GM12891 (cell line): ENCODE measurements at regions not wholly inside any gene's neighbourhood (a gene's known extent, or its start where the extent isn't known, plus 50 kb on each side); places are given as distances from the start of the nearest gene placed in this dataset.

Experiments used
- DNase-seq: peaks from one replicate; pipeline ENCODE4 v3.0.0; 2011; ENCODE audit warnings: low spot score; ENCODE audit not compliant: insufficient read length
- FAIRE-seq: peaks from 2 replicates; lab custom pipeline; 2011; peaks lifted over from hg19 to GRCh38; lab: Jason Lieb, UNC
- PAX5 ChIP-seq: IDR thresholded peaks from 2 replicates; pipeline ENCODE4 v1.6.1; 2011; ENCODE audit warnings: low read length, moderate library complexity, mild to moderate bottlenecking; ENCODE audit not compliant: insufficient read depth, severe bottlenecking
- POLR2A ChIP-seq: IDR thresholded peaks from 2 replicates; pipeline ENCODE4 v1.6.1; 2011; ENCODE audit warnings: low read depth, low read length, control low read depth
- POLR2AphosphoS5 ChIP-seq: IDR thresholded peaks from 2 replicates; pipeline ENCODE4 v1.6.1; 2011; ENCODE audit warnings: low read depth, low read length, control low read depth
- POU2F2 ChIP-seq: IDR thresholded peaks from 2 replicates; pipeline ENCODE4 v1.6.1; 2011; ENCODE audit warnings: low read depth, mild to moderate bottlenecking, control low read depth, low read length, moderate library complexity
- SPI1 ChIP-seq: IDR thresholded peaks from 2 replicates; pipeline ENCODE4 v1.6.1; 2011; ENCODE audit warnings: low read depth, low read length, control low read depth
- TAF1 ChIP-seq: IDR thresholded peaks from 2 replicates; pipeline ENCODE4 v1.6.1; 2011; ENCODE audit warnings: low read depth, low read length, control low read depth

DNA sequence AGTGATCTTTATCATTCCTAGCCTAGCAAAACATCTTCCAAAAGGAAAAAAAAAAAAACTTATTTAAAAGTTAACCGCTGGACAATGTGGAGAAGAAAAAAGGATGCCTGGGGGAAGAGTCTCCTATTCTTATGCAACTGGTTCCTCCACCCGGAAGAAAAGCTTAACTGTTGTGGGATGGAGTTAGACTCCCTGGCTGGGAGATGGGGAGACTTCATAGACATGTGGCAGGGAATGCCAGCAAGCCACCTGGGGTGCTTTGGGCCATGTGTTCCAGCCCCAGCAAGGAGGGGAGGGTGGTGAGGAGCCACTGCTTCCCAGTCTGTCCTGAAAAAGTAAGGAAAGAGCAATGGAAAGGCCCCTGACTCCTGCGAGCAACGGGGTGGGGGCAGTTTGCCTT, 119.4 kb upstream of the SPIN4 start:
- TF ChIP-seq POU2F2 (no peak), TAF1 (no peak), PAX5 (no peak), POLR2A (no peak), SPI1 (no peak), POLR2AphosphoS5 (no peak)
- DNase-seq: no peak
- FAIRE-seq: no peak

DNA sequence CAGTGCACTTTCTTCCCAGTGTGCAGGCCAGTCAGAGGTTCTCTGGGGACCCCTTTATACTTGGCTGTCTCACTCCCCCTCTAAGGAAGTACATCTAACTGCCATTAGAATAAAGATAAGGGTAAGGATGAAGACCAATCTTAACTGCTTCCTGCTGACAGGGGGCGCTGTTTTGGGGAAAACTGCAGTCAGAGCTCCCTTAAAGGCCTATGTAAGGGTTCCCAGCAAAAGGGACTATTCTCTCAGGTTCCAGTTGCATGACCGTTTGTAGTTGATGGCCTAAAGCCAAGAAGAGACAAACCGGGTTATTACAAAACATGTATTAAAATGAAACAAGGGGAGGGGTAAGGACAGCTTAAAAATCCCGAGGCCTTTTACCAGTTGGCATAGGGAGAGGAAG, 115.6 kb upstream of the SPIN4 start:
- DNase-seq: no peak
- TF ChIP-seq POLR2AphosphoS5 (no peak), POU2F2 (no peak)
- FAIRE-seq: no peak

DNA sequence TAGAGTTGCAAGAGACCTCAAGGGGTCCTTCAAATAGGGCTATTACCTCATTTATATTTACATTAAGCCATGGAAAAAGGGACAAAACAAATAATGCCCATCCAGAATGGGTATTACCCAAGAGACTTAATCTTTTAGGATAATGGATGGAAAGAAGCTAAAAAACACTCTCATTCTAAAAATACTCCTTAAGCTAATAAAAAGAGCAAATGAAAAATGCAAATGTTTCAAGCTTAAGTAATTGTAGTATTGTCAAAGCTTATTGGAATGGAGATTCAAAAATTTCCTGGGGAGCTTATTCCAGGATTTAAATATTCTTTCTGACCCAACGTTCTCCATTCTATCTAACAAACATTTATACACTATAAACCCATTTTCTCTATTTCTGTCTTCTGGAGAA, 107.8 kb upstream of the SPIN4 start:
- TF ChIP-seq POLR2A (no peak), POU2F2 (no peak), SPI1 (no peak), PAX5 (no peak), POLR2AphosphoS5 (no peak), TAF1 (no peak)
- FAIRE-seq (no peak), DNase-seq (no peak)

DNA sequence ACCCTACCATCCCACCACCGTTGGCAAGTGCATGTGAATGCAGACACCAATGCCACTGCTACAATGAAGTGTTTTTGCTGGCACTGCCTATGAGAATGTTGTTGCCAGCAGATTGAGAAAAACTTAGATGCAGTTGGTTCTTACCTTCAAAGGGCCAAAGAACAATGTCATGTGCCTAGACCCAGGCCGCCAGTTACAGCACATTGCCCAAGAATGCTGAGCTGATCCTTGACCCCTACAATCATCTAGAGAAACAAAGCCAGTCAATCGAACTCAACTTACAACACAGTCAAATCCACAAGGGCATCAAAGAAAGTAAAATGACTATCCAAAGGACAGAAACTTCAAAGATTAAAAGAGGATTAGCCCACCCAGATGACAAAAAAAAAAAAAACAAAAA, 102.4 kb upstream of the SPIN4 start:
- FAIRE-seq (no peak), DNase-seq (no peak)
- no peak for TF ChIP-seq TAF1
- no peak for TF ChIP-seq POLR2A
- no peak for TF ChIP-seq PAX5
- TF ChIP-seq POU2F2: no peak
- TF ChIP-seq POLR2AphosphoS5: no peak
- TF ChIP-seq SPI1: no peak

DNA sequence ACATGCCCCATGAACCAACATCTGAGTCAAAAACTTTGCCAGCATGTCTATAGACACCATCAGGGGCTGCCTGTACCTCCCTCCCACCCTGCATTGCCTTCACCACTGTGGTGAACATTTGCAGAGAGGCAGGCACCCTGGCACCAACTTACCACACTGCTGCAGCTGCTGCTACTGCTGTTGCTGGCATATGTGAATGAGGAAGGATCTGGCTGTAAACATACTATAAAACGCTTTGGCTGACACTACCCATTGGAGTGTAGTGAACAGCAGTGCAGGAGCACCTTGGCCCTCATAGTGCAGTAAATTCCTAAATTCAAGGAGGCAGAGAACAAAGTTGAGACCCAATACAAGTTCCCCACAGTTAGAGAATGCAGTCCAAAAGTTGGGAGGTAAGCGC, 90.6 kb upstream of the SPIN4 start:
- TF ChIP-seq PAX5: no peak
- TF ChIP-seq POU2F2: no peak
- no peak for TF ChIP-seq POLR2A
- no peak for TF ChIP-seq TAF1
- TF ChIP-seq SPI1: no peak
- no peak for TF ChIP-seq POLR2AphosphoS5
- DNase-seq (no peak), FAIRE-seq (no peak)

DNA sequence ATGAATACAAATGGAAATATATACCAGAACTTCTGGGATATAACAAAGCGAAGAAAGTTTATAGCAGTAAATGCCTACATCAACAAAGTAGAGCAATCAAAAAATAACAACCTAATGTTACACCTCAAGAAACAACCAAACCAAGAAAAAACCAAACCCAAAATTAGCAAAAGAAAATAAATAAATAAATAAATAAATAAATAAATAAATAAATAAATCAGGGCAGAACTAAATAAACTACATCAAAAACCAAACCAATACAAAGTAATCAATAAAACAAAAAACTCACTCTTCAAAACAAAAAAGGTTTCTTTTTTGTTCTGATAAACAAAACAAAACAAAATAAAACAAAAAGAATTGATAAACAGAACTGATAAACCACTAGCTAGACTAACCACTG, 88.4 kb upstream of the SPIN4 start:
- FAIRE-seq: no peak
- no peak for DNase-seq
- TF ChIP-seq SPI1: no peak
- no peak for TF ChIP-seq POU2F2
- TF ChIP-seq TAF1: no peak
- no peak for TF ChIP-seq POLR2A
- no peak for TF ChIP-seq POLR2AphosphoS5
- no peak for TF ChIP-seq PAX5

DNA sequence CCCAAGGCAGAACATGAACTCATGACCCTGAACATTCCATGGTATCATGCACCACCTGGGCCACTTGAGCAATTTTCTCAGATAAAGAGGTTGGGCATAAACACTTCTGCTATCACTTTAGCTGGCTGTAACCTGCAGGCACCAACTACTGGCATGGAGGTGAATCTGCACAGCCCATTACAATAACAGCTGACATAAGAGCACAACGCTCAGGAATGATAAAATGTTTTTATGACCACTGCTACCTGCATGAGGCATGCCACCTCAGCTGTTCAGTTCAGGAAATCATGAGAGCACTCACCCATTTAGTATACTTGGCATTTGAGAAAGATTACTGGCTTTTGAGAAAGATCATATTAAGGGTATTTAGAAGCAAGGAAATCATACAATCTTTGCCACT, 85.7 kb upstream of the SPIN4 start:
- TF ChIP-seq PAX5: no peak
- no peak for TF ChIP-seq POU2F2
- no peak for TF ChIP-seq POLR2AphosphoS5
- no peak for TF ChIP-seq SPI1
- TF ChIP-seq TAF1: no peak
- no peak for TF ChIP-seq POLR2A
- DNase-seq (no peak), FAIRE-seq (peak; percentile 16)

DNA sequence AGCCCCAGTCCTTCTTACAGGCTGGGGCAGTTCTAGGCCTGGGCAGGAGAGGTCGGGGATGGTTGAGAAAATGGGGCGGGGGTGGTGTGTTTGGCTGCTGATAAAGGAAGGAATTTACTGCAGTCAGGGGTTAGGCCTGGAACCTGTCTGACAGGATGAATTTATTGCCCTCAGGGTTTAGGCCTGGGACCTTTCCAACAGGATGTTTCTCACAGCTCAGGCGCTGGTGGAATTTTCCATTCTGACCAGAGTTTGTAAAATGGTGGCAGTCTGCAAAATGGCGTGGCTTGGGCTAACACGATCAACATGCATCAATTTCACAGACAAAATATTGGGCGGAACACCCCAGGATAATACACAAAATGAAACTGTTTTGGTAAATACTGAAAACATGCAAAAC, 83.5 kb upstream of the SPIN4 start:
- no peak for FAIRE-seq
- TF ChIP-seq TAF1: no peak
- TF ChIP-seq POU2F2: no peak
- no peak for TF ChIP-seq SPI1
- no peak for TF ChIP-seq POLR2A
- no peak for TF ChIP-seq PAX5
- TF ChIP-seq POLR2AphosphoS5: no peak

DNA sequence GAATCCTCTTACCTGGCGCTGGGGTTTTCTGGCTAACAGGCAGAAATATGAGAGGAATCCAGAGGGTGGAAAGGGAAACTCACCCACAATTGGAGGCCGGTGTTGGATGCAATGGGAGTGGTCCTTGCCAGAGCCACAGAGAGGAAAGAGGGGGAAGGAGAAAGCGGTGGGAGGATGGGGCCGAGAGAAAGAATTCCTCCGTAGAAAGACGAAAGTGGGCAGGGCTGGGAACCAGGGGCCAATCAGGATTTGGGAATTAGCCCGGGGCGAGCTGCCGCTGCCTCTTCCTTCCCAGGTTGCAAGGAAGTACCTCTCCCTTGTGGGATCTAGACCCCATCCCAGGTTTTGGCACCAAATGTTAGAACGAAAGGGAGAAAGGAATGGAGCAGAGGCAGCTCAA, 83.1 kb upstream of the SPIN4 start:
- no peak for FAIRE-seq
- DNase-seq: no peak
- TF ChIP-seq POLR2A (no peak), POU2F2 (no peak), PAX5 (no peak), TAF1 (no peak), POLR2AphosphoS5 (no peak), SPI1 (no peak)

More for the DNA sequence above, 83.5 kb upstream of the SPIN4 start:
- DNase-seq: no peak

DNA sequence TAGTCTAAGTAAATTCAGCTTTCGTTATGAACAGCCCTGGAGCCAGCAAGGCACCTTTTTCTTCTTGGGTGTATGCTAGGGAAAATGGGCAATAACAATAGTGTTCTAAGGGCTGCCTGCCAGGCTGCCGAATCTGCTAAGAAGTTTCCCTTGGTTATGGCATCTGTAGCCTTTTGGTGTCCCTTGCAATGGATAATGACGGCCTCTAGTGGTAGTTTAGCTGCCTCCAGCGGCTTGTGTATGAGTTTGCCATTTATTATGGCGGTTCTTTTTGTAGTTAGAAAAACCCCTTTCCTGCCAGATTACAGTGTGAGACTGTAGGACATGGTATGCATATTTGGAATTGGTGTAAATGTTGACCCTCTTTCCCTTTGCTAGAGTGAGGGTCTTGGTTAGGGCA, 78.9 kb upstream of the SPIN4 start:
- TF ChIP-seq SPI1: no peak
- TF ChIP-seq TAF1: no peak
- no peak for TF ChIP-seq PAX5
- TF ChIP-seq POLR2AphosphoS5: no peak
- TF ChIP-seq POLR2A: no peak
- no peak for TF ChIP-seq POU2F2
- DNase-seq: no peak
- FAIRE-seq: no peak
